ENCODE measurements at regions not wholly inside any gene's neighbourhood (a gene's known extent, or its start where the extent isn't known, plus 50 kb on each side); places are given as distances from the start of the nearest gene placed in this dataset.
A peak's percentile ranks its signal among the peaks of the same experiment; 100 is the strongest.

DNA sequence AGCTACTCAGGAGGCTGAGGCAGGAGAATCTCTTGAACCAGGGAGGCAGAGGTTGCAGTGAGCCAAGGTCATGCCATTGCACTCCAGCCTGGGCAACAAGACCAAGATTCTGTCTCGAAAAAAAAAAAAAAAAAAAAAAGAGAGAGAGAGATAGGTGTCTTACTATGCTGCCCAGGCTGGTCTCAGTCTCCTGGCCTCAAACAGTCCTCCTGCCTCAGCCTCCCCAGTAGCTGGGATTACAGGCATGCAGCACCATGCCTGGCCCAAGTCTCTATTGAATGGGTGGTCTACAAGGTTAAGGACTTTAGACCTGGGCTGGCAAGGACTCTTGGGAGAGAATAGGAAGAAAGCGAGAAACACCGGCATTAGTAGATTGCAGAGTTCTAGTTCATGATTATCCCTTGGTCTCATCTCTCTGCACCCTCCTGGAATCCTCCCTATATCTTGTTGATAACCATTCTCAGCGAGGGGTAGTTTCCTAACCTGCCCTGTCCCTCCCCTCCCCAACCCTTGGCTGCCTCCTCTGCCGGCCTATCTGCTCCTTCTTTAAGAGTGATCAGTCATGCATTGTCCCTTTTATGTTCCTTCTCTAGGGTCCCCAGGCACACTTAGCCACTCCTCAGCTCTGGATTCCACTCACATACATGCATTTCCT lies 128.1 kb upstream of the MAP1LC3B2 start:
- no peak for TF ChIP-seq CTCF (IDR thresholded peaks at IDR 0.05; ENCODE audit: low read depth, low read length)
- ChIA-PET CTCF (no interaction called here), POLR2A (no interaction called here)

GRCh38 chr12:116431677-116432300 lies 127.4 kb upstream of the MAP1LC3B2 start:
- ChIA-PET POLR2A (no interaction called here), CTCF (no interaction called here)
- no peak overlapping the region for H3K4me3 ChIP-seq (ENCODE audit: low read depth, low read length)
- H3K27me3 ChIP-seq (ENCODE audit: control insufficient read depth, insufficient read depth, low read length): no peaks in the 10 kb centered on the region
- peak overlapping the region; percentile 21 for H3K27ac ChIP-seq (ENCODE audit: low read depth, low read length)
- peaks cover 9% of the 10 kb centered on the region for H3K9me3 ChIP-seq (ENCODE audit: control insufficient read depth, insufficient read depth, low read length)
- DNase-seq (ENCODE audit: low read depth, low spot score): no peak
- no peak for TF ChIP-seq CTCF (IDR thresholded peaks at IDR 0.05; ENCODE audit: low read depth, low read length)

More for the DNA sequence above, 128.1 kb upstream of the MAP1LC3B2 start:
- peaks cover 9% of the 10 kb centered on the region for H3K9me3 ChIP-seq (ENCODE audit: control insufficient read depth, insufficient read depth, low read length)
- H3K27ac ChIP-seq (ENCODE audit: low read depth, low read length): no peak overlapping the region
- no peak overlapping the region for H3K4me3 ChIP-seq (ENCODE audit: low read depth, low read length)
- no peak for DNase-seq (ENCODE audit: low read depth, low spot score)
- H3K27me3 ChIP-seq (ENCODE audit: control insufficient read depth, insufficient read depth, low read length): no peaks in the 10 kb centered on the region

GRCh38 chr12:116432314-116432750 lies 126.8 kb upstream of the MAP1LC3B2 start:
- DNase-seq (ENCODE audit: low read depth, low spot score): no peak
- CTCF ChIA-PET: no interaction called here
- Histone ChIP-seq H3K27ac (ENCODE audit: low read depth, low read length) (peak overlapping the region; percentile 21), H3K27me3 (ENCODE audit: control insufficient read depth, insufficient read depth, low read length) (no peaks in the 10 kb centered on the region), H3K4me3 (ENCODE audit: low read depth, low read length) (no peak overlapping the region), H3K9me3 (ENCODE audit: control insufficient read depth, insufficient read depth, low read length) (peaks cover 9% of the 10 kb centered on the region)
- no peak for TF ChIP-seq CTCF (IDR thresholded peaks at IDR 0.05; ENCODE audit: low read depth, low read length)
- POLR2A ChIA-PET: no interaction called here

- DNase-seq (ENCODE audit: low read depth, low spot score): no peak
- H3K27me3 ChIP-seq (ENCODE audit: control insufficient read depth, insufficient read depth, low read length): no peaks in the 10 kb centered on the region
- ChIA-PET POLR2A (interaction anchor here (1.2 kb wide), 1 partner anchor 10 kb away, joined by 3 read pairs; no protein-coding TSS in a partner anchor), CTCF (interaction anchor here (0.7 kb wide), 1 partner anchor 87 kb away, joined by 5 read pairs; no protein-coding TSS in a partner anchor)
- H3K9me3 ChIP-seq (ENCODE audit: control insufficient read depth, insufficient read depth, low read length): peaks cover 9% of the 10 kb centered on the region
- H3K27ac ChIP-seq (ENCODE audit: low read depth, low read length): no peak overlapping the region
- H3K4me3 ChIP-seq (ENCODE audit: low read depth, low read length): no peak overlapping the region
- TF ChIP-seq CTCF (IDR thresholded peaks at IDR 0.05; ENCODE audit: low read depth, low read length): no peak
Observed at GRCh38 chr12:116433249-116433648, 125.9 kb upstream of the MAP1LC3B2 start.

All from AG04450 (cell line).